MM.1S (cell line): ENCODE measurements at regions not wholly inside any gene's neighbourhood (a gene's known extent, or its start where the extent isn't known, plus 50 kb on each side); places are given as distances from the start of the nearest gene placed in this dataset.

Experiments used
- DNase-seq: peaks from one replicate; pipeline ENCODE4 v3.0.0-alpha.2; 2015
- H2AFZ ChIP-seq: fragments of 300-600 bp; sonication (generic); 2 replicates; pipeline ENCODE4 v1.6.0; 2016; ENCODE audit warnings: antibody characterized with exemption, low read length
- H3F3A ChIP-seq: fragments of 300-600 bp; sonication (generic); 2 replicates; pipeline ENCODE4 v1.6.1; 2016; ENCODE audit warnings: mild to moderate bottlenecking, antibody characterized with exemption, low read length, moderate library complexity, mixed read lengths; ENCODE audit not compliant: insufficient read depth
- H3K27ac ChIP-seq: fragments of 300-600 bp; sonication (generic); 2 replicates; pipeline ENCODE4 v1.5.1; 2016; ENCODE audit warnings: mild to moderate bottlenecking, low read length
- H3K27me3 ChIP-seq: fragments of 300-600 bp; sonication (generic); replicated peaks from 2 replicates; pipeline ENCODE4 v1.6.0; 2016; ENCODE audit warnings: low read length; ENCODE audit not compliant: insufficient read depth
- H3K36me3 ChIP-seq: fragments of 300-600 bp; sonication (generic); replicated peaks from 2 replicates; pipeline ENCODE4 v1.6.1; 2016; ENCODE audit warnings: mild to moderate bottlenecking, low read length, mixed read lengths; ENCODE audit not compliant: insufficient read depth
- H3K4me1 ChIP-seq: fragments of 300-600 bp; sonication (generic); 2 replicates; pipeline ENCODE4 v1.6.1; 2016; ENCODE audit warnings: low read length, mixed read lengths
- H3K4me2 ChIP-seq: fragments of 300-600 bp; sonication (generic); 2 replicates; pipeline ENCODE4 v1.6.0; 2016; ENCODE audit warnings: low read depth, low read length
- H3K4me3 ChIP-seq: fragments of 300-600 bp; sonication (generic); 2 replicates; pipeline ENCODE4 v1.5.1; 2016; ENCODE audit warnings: low read length, mixed read lengths
- H3K79me2 ChIP-seq: fragments of 300-600 bp; sonication (generic); 2 replicates; pipeline ENCODE4 v1.6.1; 2016; ENCODE audit warnings: mixed run types, low read length, mixed read lengths
- H3K9ac ChIP-seq: fragments of 300-600 bp; sonication (generic); 2 replicates; pipeline ENCODE4 v1.6.1; 2016; ENCODE audit warnings: low read length, mixed read lengths
- H3K9me2 ChIP-seq: fragments of 300-600 bp; sonication (generic); replicated peaks from 2 replicates; pipeline ENCODE4 v1.6.1; 2016; ENCODE audit warnings: mild to moderate bottlenecking, low read length, mixed read lengths; ENCODE audit not compliant: insufficient read depth
- H3K9me3 ChIP-seq: fragments of 300-600 bp; sonication (generic); replicated peaks from 2 replicates; pipeline ENCODE4 v1.6.1; 2016; ENCODE audit warnings: mild to moderate bottlenecking, low read length, mixed read lengths; ENCODE audit not compliant: insufficient read depth
- H4K20me1 ChIP-seq: fragments of 300-600 bp; sonication (generic); 2 replicates; pipeline ENCODE4 v1.6.1; 2016; ENCODE audit warnings: mild to moderate bottlenecking, low read length, moderate library complexity, mixed read lengths; ENCODE audit not compliant: insufficient read depth
- CTCF ChIP-seq: fragments of 300-600 bp; sonication (generic); IDR thresholded peaks from 2 replicates; pipeline ENCODE4 v1.5.1; 2016; ENCODE audit warnings: antibody characterized with exemption, low read length, mixed read lengths
- EZH2 ChIP-seq: fragments of 300-600 bp; sonication (generic); optimal IDR thresholded peaks from 2 replicates; pipeline ENCODE3; 2017; ENCODE audit warnings: low read depth, mild to moderate bottlenecking, antibody characterized with exemption, low read length, mixed read lengths
- EZH2phosphoT487 ChIP-seq: fragments of 300-600 bp; sonication (generic); IDR thresholded peaks from 2 replicates; pipeline ENCODE4 v1.6.1; 2018; ENCODE audit warnings: antibody characterized with exemption, low read length

GRCh38 chr1:60265560-60266535 is 192.3 kb upstream of the C1orf87 start:
- no peaks in the 10 kb centered on the region for H3K9me2 ChIP-seq

GRCh38 chr1:60262701-60263100 is 189.1 kb upstream of the C1orf87 start:
- no peak for DNase-seq
- no peaks in the 10 kb centered on the region for H3K4me1 ChIP-seq
- TF ChIP-seq EZH2 (no peak), EZH2phosphoT487 (no peak), CTCF (no peak)
- H3K4me3 ChIP-seq: no peak overlapping the region
- H2AFZ ChIP-seq: no peak overlapping the region
- no peaks in the 10 kb centered on the region for H3K9me3 ChIP-seq
- no peak overlapping the region for H3K4me2 ChIP-seq
- no peak overlapping the region for H3K27ac ChIP-seq
- no peaks in the 10 kb centered on the region for H4K20me1 ChIP-seq
- H3K27me3 ChIP-seq: no peaks in the 10 kb centered on the region
- H3K79me2 ChIP-seq: no peaks in the 10 kb centered on the region
- no peak overlapping the region for H3K9ac ChIP-seq
- H3K36me3 ChIP-seq: no peaks in the 10 kb centered on the region
- H3K9me2 ChIP-seq: no peaks in the 10 kb centered on the region
- H3F3A ChIP-seq: no peaks in the 10 kb centered on the region

More at GRCh38 chr1:60265560-60266535, 192.3 kb upstream of the C1orf87 start:
- Histone ChIP-seq H3K4me3 (no peak overlapping the region), H4K20me1 (no peaks in the 10 kb centered on the region), H3K27me3 (no peaks in the 10 kb centered on the region), H2AFZ (no peak overlapping the region), H3K4me1 (no peaks in the 10 kb centered on the region), H3K9me3 (no peaks in the 10 kb centered on the region), H3K9ac (no peak overlapping the region), H3F3A (no peaks in the 10 kb centered on the region), H3K79me2 (no peaks in the 10 kb centered on the region), H3K4me2 (no peak overlapping the region), H3K36me3 (no peaks in the 10 kb centered on the region), H3K27ac (no peak overlapping the region)
- no peak for TF ChIP-seq EZH2phosphoT487
- no peak for TF ChIP-seq EZH2
- no peak for TF ChIP-seq CTCF
- no peak for DNase-seq

- H3K79me2 ChIP-seq: no peaks in the 10 kb centered on the region
- H2AFZ ChIP-seq: no peak overlapping the region
- no peaks in the 10 kb centered on the region for H3K9me3 ChIP-seq
- H3K9ac ChIP-seq: no peak overlapping the region
- no peak overlapping the region for H3K27ac ChIP-seq
- DNase-seq: no peak
- no peaks in the 10 kb centered on the region for H3K27me3 ChIP-seq
- H4K20me1 ChIP-seq: no peaks in the 10 kb centered on the region
- H3K36me3 ChIP-seq: no peaks in the 10 kb centered on the region
- no peak overlapping the region for H3K4me3 ChIP-seq
- no peaks in the 10 kb centered on the region for H3F3A ChIP-seq
- no peaks in the 10 kb centered on the region for H3K9me2 ChIP-seq
- no peak for TF ChIP-seq EZH2
- TF ChIP-seq CTCF: no peak
- no peak for TF ChIP-seq EZH2phosphoT487
- H3K4me1 ChIP-seq: no peaks in the 10 kb centered on the region
- no peak overlapping the region for H3K4me2 ChIP-seq
Observed at GRCh38 chr1:60257531-60257930, 184.0 kb upstream of the C1orf87 start.
